ENCODE measurements at regions not wholly inside any gene's neighbourhood (a gene's known extent, or its start where the extent isn't known, plus 50 kb on each side); places are given as distances from the start of the nearest gene placed in this dataset.

GRCh38 chr7:153847828-153848227 is 204.4 kb upstream of the DPP6 start:
- no peak overlapping the region for H3K4me3 ChIP-seq (ENCODE audit: low read length)
- no peak overlapping the region for H4K8ac ChIP-seq (ENCODE audit: low read depth, low read length)
- no peak overlapping the region for H3K18ac ChIP-seq (ENCODE audit: low read length)
- H3K9ac ChIP-seq (ENCODE audit: low read length), result no peak overlapping the region
- no peak overlapping the region for H3K27ac ChIP-seq (ENCODE audit: low read depth, low read length)
- no peak overlapping the region for H3K56ac ChIP-seq (ENCODE audit: low read length)
- no peaks in the 10 kb centered on the region for H3K36me3 ChIP-seq (ENCODE audit: control insufficient read depth, insufficient read depth, low read length)
- no peaks in the 10 kb centered on the region for H3K79me1 ChIP-seq (ENCODE audit: low read length)
- H2BK5ac ChIP-seq (ENCODE audit: low read length), result no peak overlapping the region
- no peak overlapping the region for H2AK5ac ChIP-seq (ENCODE audit: low read length)
- no peak overlapping the region for H3K23ac ChIP-seq (ENCODE audit: low read length)
- no CpG with 5 or more reads among the region's 11 CpGs for WGBS (ENCODE audit: extremely low coverage, insufficient coverage, low lambda C conversion rate)
- DNase-seq, result no peak
- no peaks in the 10 kb centered on the region for H3K79me2 ChIP-seq (ENCODE audit: control insufficient read depth, insufficient read depth, low read length)
- H3K4me1 ChIP-seq (ENCODE audit: control insufficient read depth, low read depth, low read length), result no peaks in the 10 kb centered on the region
- no peak overlapping the region for H2BK15ac ChIP-seq (replicated peaks; ENCODE audit: low read depth)
- H4K5ac ChIP-seq (ENCODE audit: low read length), result no peak overlapping the region
- H2BK120ac ChIP-seq (ENCODE audit: low read depth, low read length), result no peak overlapping the region
- H3K4me2 ChIP-seq (ENCODE audit: low read length), result no peak overlapping the region
- H3K27me3 ChIP-seq (ENCODE audit: insufficient read depth, low read length, poor library complexity), result no peaks in the 10 kb centered on the region
- no peak overlapping the region for H3K4ac ChIP-seq (ENCODE audit: low read depth, low read length)

GRCh38 chr7:153852261-153852660 is 199.9 kb upstream of the DPP6 start:
- Histone ChIP-seq H3K18ac (ENCODE audit: low read length) (no peak overlapping the region), H3K23ac (ENCODE audit: low read length) (no peak overlapping the region), H2AK5ac (ENCODE audit: low read length) (no peak overlapping the region), H3K27ac (ENCODE audit: low read depth, low read length) (no peak overlapping the region), H3K4ac (ENCODE audit: low read depth, low read length) (no peak overlapping the region), H2BK120ac (ENCODE audit: low read depth, low read length) (no peak overlapping the region), H4K5ac (ENCODE audit: low read length) (no peak overlapping the region), H3K4me3 (ENCODE audit: low read length) (no peak overlapping the region), H3K36me3 (ENCODE audit: control insufficient read depth, insufficient read depth, low read length) (no peaks in the 10 kb centered on the region), H3K79me1 (ENCODE audit: low read length) (no peaks in the 10 kb centered on the region), H3K79me2 (ENCODE audit: control insufficient read depth, insufficient read depth, low read length) (no peaks in the 10 kb centered on the region), H3K4me2 (ENCODE audit: low read length) (no peak overlapping the region), H2BK5ac (ENCODE audit: low read length) (no peak overlapping the region), H3K56ac (ENCODE audit: low read length) (no peak overlapping the region), H3K4me1 (ENCODE audit: control insufficient read depth, low read depth, low read length) (no peaks in the 10 kb centered on the region), H3K27me3 (ENCODE audit: insufficient read depth, low read length, poor library complexity) (no peaks in the 10 kb centered on the region), H3K9ac (ENCODE audit: low read length) (no peak overlapping the region), H4K8ac (ENCODE audit: low read depth, low read length) (no peak overlapping the region), H2BK15ac (replicated peaks; ENCODE audit: low read depth) (no peak overlapping the region)
- DNase-seq, result no peak
- no CpG with 5 or more reads among the region's 4 CpGs for WGBS (ENCODE audit: extremely low coverage, insufficient coverage, low lambda C conversion rate)

GRCh38 chr7:153858355-153858754 is 193.8 kb upstream of the DPP6 start:
- H3K79me2 ChIP-seq (ENCODE audit: control insufficient read depth, insufficient read depth, low read length), result no peaks in the 10 kb centered on the region
- H2AK5ac ChIP-seq (ENCODE audit: low read length), result no peak overlapping the region
- no peak overlapping the region for H2BK15ac ChIP-seq (replicated peaks; ENCODE audit: low read depth)
- H4K5ac ChIP-seq (ENCODE audit: low read length), result no peak overlapping the region
- H3K36me3 ChIP-seq (ENCODE audit: control insufficient read depth, insufficient read depth, low read length), result no peaks in the 10 kb centered on the region
- no peak overlapping the region for H3K23ac ChIP-seq (ENCODE audit: low read length)
- H3K4me3 ChIP-seq (ENCODE audit: low read length), result no peak overlapping the region
- no peaks in the 10 kb centered on the region for H3K79me1 ChIP-seq (ENCODE audit: low read length)
- no peak overlapping the region for H4K8ac ChIP-seq (ENCODE audit: low read depth, low read length)
- peak; percentile 59 for DNase-seq
- H3K4me2 ChIP-seq (ENCODE audit: low read length), result no peak overlapping the region
- H3K4ac ChIP-seq (ENCODE audit: low read depth, low read length), result no peak overlapping the region
- H3K27ac ChIP-seq (ENCODE audit: low read depth, low read length), result no peak overlapping the region
- no peaks in the 10 kb centered on the region for H3K4me1 ChIP-seq (ENCODE audit: control insufficient read depth, low read depth, low read length)
- no peak overlapping the region for H3K56ac ChIP-seq (ENCODE audit: low read length)
- no peaks in the 10 kb centered on the region for H3K27me3 ChIP-seq (ENCODE audit: insufficient read depth, low read length, poor library complexity)
- no peak overlapping the region for H3K9ac ChIP-seq (ENCODE audit: low read length)
- no peak overlapping the region for H2BK5ac ChIP-seq (ENCODE audit: low read length)
- H2BK120ac ChIP-seq (ENCODE audit: low read depth, low read length), result no peak overlapping the region
- WGBS (ENCODE audit: extremely low coverage, insufficient coverage, low lambda C conversion rate), result no CpG with 5 or more reads among the region's 4 CpGs
- no peak overlapping the region for H3K18ac ChIP-seq (ENCODE audit: low read length)

- DNase-seq, result no peak
- Histone ChIP-seq H2BK5ac (ENCODE audit: low read length) (no peak overlapping the region), H3K4ac (ENCODE audit: low read depth, low read length) (no peak overlapping the region), H3K27ac (ENCODE audit: low read depth, low read length) (no peak overlapping the region), H3K23ac (ENCODE audit: low read length) (no peak overlapping the region), H4K8ac (ENCODE audit: low read depth, low read length) (no peak overlapping the region), H2AK5ac (ENCODE audit: low read length) (no peak overlapping the region), H4K5ac (ENCODE audit: low read length) (no peak overlapping the region), H3K79me2 (ENCODE audit: control insufficient read depth, insufficient read depth, low read length) (no peaks in the 10 kb centered on the region), H3K56ac (ENCODE audit: low read length) (no peak overlapping the region), H2BK15ac (replicated peaks; ENCODE audit: low read depth) (no peak overlapping the region), H3K9ac (ENCODE audit: low read length) (no peak overlapping the region), H3K4me3 (ENCODE audit: low read length) (no peak overlapping the region), H3K79me1 (ENCODE audit: low read length) (no peaks in the 10 kb centered on the region), H2BK120ac (ENCODE audit: low read depth, low read length) (no peak overlapping the region), H3K4me1 (ENCODE audit: control insufficient read depth, low read depth, low read length) (no peaks in the 10 kb centered on the region), H3K36me3 (ENCODE audit: control insufficient read depth, insufficient read depth, low read length) (no peaks in the 10 kb centered on the region), H3K18ac (ENCODE audit: low read length) (no peak overlapping the region), H3K27me3 (ENCODE audit: insufficient read depth, low read length, poor library complexity) (no peaks in the 10 kb centered on the region), H3K4me2 (ENCODE audit: low read length) (no peak overlapping the region)
- WGBS (ENCODE audit: extremely low coverage, insufficient coverage, low lambda C conversion rate), result no CpG with 5 or more reads among the region's 6 CpGs
Observed at GRCh38 chr7:153859239-153859638, 193.0 kb upstream of the DPP6 start.

GRCh38 chr7:153886506-153887441 is 165.4 kb upstream of the DPP6 start:
- WGBS (ENCODE audit: extremely low coverage, insufficient coverage, low lambda C conversion rate), result no CpG with 5 or more reads among the region's 98 CpGs
- Histone ChIP-seq H2BK120ac (ENCODE audit: low read depth, low read length) (no peak overlapping the region), H4K5ac (ENCODE audit: low read length) (no peak overlapping the region), H3K4me3 (ENCODE audit: low read length) (peak overlapping the region; percentile 29), H3K79me1 (ENCODE audit: low read length) (no peaks in the 10 kb centered on the region), H3K9ac (ENCODE audit: low read length) (peak overlapping the region; percentile 40), H3K23ac (ENCODE audit: low read length) (no peak overlapping the region), H3K56ac (ENCODE audit: low read length) (peak overlapping the region; percentile 49), H4K8ac (ENCODE audit: low read depth, low read length) (no peak overlapping the region), H3K4ac (ENCODE audit: low read depth, low read length) (no peak overlapping the region), H2AK5ac (ENCODE audit: low read length) (no peak overlapping the region), H2BK15ac (replicated peaks; ENCODE audit: low read depth) (no peak overlapping the region), H3K27me3 (ENCODE audit: insufficient read depth, low read length, poor library complexity) (peaks cover 50% of the 10 kb centered on the region), H3K4me1 (ENCODE audit: control insufficient read depth, low read depth, low read length) (no peaks in the 10 kb centered on the region), H3K18ac (ENCODE audit: low read length) (no peak overlapping the region), H2BK5ac (ENCODE audit: low read length) (no peak overlapping the region), H3K4me2 (ENCODE audit: low read length) (peak overlapping the region; percentile 86), H3K79me2 (ENCODE audit: control insufficient read depth, insufficient read depth, low read length) (no peaks in the 10 kb centered on the region), H3K36me3 (ENCODE audit: control insufficient read depth, insufficient read depth, low read length) (no peaks in the 10 kb centered on the region), H3K27ac (ENCODE audit: low read depth, low read length) (no peak overlapping the region)
- peak; percentile 63 for DNase-seq

Measured in mesendoderm (in vitro differentiated cells).